ENCODE measurements at regions not wholly inside any gene's neighbourhood (a gene's known extent, or its start where the extent isn't known, plus 50 kb on each side); places are given as distances from the start of the nearest gene placed in this dataset.
A peak's percentile ranks its signal among the peaks of the same experiment; 100 is the strongest.

DNA sequence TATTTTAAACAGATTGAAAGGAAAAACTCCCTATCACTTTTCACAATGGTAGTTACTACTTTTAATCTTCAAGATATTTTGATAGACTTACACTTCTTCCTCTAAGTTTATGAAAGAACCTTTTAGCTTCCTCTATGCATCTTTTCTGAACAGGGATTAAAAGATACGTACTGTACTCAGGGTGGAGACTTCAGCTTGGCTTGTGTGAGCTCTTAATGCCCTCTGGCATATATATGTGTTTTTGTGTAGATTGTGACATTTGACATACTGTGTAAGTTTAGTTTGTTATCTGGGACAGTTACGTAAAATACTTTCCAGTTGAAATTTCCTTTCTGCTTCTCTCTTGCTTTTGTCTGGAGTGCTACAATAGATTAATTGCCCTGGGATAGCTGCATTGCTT, 109.3 kb upstream of the NUDT6 start:
- no peak for DNase-seq

DNA sequence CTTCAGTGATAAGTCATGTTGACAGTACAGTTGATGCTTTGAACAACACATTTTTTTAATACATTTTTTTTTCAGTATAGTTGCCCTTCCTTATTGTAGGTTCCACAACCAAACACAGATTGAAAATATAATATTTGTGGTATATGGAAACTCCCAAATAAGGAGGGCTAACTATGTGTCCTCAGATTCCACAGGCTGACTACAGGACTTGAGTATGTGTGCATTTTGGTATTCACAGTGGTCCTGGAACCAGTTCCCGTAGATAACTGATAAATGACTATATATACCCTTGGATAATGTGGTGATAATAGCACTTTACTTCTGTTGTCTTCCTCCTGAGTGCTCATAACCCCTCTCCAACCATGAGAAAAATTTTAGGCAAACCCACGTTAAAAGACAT, 111.6 kb upstream of the NUDT6 start:
- DNase-seq: no peak

GRCh38 chr4:123035239-123035638, 112.8 kb upstream of the NUDT6 start:
- DNase-seq: no peak

GRCh38 chr4:123037804-123038203, 115.4 kb upstream of the NUDT6 start:
- DNase-seq: no peak

DNA sequence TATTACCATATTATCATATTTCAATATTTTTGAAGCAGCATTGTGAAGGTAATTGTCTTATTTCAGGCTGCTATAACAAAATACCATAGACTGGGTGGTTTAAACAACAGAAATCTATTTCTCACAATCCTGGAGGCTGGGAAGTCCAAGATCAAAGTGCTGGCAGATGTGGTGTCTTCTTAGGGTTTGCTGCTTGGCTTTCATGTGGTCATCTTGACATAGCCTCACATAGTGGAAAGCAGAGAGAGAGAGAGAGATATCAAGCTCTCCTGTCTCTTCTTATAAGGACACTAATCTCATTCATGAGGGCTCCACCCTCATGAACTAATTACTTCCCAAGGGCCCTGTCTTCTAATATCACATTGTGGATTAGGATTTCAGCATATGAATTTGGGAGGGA, 119.7 kb upstream of the NUDT6 start:
- DNase-seq: no peak

DNA sequence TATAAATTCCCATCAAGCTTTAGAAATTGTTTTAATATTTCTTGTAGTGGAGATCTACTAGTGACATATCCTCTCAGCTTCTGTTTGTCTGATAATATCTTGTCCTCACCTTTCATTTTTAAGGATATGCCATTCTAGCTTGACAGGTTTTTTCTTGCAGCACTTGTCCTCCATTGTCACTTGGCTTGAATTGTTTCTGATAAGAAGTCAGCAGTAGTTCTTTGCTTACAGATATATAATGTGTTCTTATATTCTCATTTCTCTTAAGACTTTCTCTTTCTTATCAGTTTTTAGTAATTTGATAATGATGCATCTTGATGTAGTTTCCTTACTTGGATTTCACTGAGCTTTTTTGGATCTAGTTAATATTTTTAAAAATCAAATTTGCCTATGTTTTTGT, 120.6 kb upstream of the NUDT6 start:
- DNase-seq: no peak

- DNase-seq: no peak
These were observed 121.5 kb upstream of the NUDT6 start for GRCh38 chr4:123043793-123044425.

- no peak for DNase-seq
These were observed 123.7 kb upstream of the NUDT6 start for GRCh38 chr4:123046096-123046495.

- no peak for DNase-seq
These were observed 127.6 kb upstream of the NUDT6 start for GRCh38 chr4:123050018-123050417.

DNA sequence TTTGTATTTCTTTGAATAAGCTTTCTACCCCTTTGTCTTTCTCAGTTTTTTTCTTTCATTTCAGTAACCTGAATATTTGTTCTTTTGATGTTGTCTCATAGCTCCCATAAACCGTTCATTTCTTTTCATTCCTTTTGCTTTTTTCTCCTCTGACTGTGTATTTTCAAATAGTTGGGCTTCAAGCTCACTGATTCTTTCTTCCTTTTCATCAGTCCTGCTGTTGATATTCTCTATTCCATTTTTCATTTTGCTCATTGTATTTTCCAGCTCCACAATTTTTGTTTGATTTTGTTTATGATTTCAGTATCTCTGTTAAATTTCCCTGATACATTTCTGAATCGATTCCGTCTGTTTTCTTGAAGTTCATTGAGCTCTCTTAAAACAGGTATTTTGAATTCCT, 129.6 kb upstream of the NUDT6 start:
- DNase-seq: no peak

- no peak for DNase-seq
These were observed 133.5 kb upstream of the NUDT6 start for GRCh38 chr4:123055943-123056342.

- DNase-seq: no peak
These were observed 137.8 kb upstream of the NUDT6 start for GRCh38 chr4:123060039-123060770.

GRCh38 chr4:123064390-123064789, 142.0 kb upstream of the NUDT6 start:
- no peak for DNase-seq

DNA sequence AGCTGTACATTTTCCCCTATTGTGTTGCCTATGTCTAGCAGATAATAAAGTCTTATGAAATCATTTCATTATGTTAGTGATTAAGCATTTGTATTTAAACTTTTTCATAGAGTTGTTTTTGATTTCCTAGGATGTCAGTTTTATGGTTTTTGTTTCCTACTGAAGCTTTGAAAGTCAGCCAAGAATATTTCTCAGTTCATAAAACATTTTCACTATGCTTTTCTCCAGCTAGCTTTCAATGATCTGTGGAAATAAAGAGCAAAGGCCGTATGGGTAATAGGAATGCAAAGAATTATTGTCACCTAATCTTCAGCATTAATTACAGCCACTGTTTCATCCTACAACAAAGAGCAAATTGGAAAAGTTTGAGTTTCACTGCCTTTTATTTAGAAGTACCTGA, 145.7 kb upstream of the NUDT6 start:
- DNase-seq: no peak

DNA sequence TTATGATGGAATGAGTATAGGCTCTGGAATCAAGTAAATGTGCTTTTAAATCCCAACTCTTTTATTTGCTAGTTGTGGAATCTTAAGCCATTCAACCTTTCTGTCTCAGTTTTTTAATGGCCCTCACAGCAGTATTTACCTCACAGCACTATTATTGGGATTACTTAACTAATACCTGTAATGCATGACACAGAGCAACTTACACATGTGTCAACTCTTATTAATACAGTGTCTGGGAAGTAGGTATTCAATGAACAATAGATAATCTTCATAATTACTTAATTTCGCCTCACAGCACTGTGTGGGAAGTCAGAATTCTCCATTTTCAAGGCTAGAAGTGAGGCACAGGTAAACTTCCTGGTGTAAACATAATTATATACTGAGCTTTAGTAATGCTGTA, 149.7 kb upstream of the NUDT6 start:
- no peak for DNase-seq

GRCh38 chr4:123073650-123074049, 151.3 kb upstream of the NUDT6 start:
- no peak for DNase-seq

GRCh38 chr4:123077330-123077729, 154.9 kb upstream of the NUDT6 start:
- DNase-seq: no peak

DNA sequence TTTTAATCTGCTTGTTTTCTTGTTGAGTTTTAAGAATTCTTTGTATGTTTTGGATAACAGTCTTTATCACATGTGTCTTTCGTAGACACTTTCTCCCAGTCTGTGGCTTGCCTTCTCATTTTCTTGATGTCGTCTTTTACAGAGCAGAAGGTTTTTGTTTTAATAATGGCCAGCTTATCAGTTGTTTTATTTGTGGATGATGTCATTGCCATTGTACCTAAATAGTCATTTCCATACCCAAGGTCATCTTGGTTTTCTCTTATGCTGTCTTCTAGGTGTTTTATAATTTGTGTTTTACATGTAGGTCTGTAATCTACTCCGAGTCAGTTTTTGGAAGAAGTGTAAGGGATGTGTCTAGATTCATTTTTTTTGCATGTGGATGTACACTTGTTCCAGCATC, 159.6 kb upstream of the NUDT6 start:
- no peak for DNase-seq

GRCh38 chr4:123083646-123084045, 161.2 kb upstream of the NUDT6 start:
- DNase-seq: no peak

DNA sequence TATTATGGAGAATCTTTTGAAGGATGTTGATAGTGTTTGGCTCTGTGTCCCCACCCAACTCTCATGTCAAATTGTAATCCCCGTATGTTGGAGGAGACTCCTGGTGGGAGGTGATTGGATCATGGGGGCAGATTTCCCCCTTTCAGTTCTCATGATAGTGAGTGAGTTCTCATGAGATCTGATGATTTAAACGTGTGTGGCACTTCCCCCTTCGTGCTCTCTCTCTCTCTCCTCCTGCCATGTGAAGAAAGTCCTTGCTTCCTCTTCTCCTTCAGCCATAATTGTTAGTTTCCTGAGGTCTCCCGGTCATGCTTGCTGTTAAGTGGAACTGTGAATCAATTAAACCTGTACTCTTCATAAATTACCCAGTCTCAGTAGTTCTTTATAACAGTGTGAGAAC, 166.1 kb upstream of the NUDT6 start:
- no peak for DNase-seq

- no peak for DNase-seq
These were observed 168.5 kb upstream of the NUDT6 start for GRCh38 chr4:123090886-123091285.

- DNase-seq: no peak
These were observed 170.2 kb upstream of the NUDT6 start for GRCh38 chr4:123092586-123092985.

DNA sequence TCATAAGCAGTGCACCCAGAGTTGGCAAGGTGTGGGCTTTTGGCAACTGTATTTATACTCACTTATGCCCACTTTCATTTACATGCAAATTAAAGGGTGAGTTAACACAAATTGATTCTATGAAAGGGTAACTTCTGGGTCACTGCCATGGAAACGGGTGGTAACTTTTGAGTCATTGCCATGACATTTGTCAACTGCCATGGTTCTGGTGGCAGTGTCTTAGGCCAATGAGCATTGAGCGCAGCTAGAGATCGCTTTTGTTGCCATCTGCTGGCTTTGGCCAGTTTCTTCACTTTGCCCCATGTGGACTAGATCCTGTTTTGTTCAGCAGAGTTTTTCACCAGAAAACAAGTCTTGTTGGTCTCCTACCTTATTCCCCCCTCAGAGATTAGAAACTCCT, 170.8 kb upstream of the NUDT6 start:
- no peak for DNase-seq

- DNase-seq: no peak
These were observed 173.6 kb upstream of the NUDT6 start for GRCh38 chr4:123096038-123096437.

DNA sequence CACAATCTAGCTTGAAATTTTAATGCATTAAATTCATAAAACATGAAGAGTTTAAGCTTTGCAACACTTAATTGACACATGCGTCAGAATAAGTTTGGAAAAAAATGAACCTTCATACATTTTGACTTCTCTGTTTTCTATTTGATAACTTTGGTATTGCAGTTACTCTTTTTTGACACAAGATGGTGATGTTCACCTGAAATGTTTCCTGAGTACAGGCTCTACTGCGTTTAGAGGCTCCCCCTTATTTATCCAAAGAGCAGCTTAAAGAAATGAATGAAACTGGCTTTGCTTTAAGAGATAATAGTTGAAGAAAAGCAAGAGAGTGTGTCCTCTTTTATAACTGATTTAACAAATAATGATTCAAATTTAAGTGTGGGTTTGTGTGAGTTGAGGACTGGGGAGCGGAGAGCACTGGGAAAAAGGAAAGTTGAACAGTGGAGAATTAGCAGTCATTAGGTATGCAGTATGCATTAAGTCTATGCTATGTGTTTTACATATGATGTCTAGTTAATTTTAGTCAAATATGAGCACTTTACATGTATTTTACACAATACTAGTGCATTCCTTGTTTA, 180.6 kb upstream of the NUDT6 start:
- peak; percentile 13 for DNase-seq
